Fibroblast of pulmonary artery (primary cell): ENCODE measurements at regions not wholly inside any gene's neighbourhood (a gene's known extent, or its start where the extent isn't known, plus 50 kb on each side); places are given as distances from the start of the nearest gene placed in this dataset.

Experiments
- DNase-seq: peaks from one replicate; pipeline ENCODE4 v3.0.0-alpha.2; 2010; ENCODE audit warnings: low read depth
- H3K4me3 ChIP-seq: replicated peaks from 2 replicates; pipeline ENCODE4 v1.5.1; 2011; ENCODE audit warnings: low read depth, mild to moderate bottlenecking, control low read depth, low read length, moderate library complexity
- TF ChIP-seq, protein P1 (sequence below): IDR thresholded peaks from 2 replicates; pipeline ENCODE4 v1.5.1; 2011; ENCODE audit warnings: mild to moderate bottlenecking, control low read depth, low read length, inconsistent platforms; ENCODE audit errors: missing control alignments

DNA sequence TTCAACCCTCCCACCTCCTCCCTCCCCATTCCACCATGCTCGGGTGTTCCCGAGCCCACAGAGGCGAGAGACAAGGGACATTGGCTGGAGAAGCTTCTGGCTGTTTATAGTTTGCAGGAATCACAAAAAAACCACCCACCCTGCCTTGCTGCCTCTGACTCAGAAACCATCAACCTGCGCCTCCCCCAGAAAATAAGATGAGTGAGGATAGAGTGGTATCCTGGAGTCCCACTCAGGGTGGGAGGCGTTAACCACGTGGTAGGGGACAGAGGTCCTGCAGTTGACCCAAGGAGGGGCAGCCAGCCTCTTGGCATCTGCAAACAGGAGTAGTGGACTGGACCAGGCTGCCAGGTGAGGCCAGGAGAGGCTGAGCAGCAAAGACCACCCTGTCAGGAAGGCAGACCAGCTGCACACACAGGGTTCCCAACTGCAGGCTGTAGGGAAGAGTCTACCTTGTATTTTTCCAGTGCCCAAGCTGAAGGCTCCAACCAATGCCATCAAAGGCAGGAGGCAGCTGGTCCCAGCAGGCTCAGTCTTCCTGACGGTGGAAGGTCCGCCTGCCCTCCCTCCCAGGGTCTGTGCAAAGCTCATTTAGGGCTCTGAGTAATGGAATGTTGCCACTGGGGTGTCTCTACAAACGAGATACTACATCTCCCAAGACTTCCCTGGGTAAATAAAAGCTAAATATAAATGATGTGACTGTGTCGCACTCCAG is 201.5 kb upstream of the TNRC6C start:
- no peak for DNase-seq
- TF ChIP-seq, protein P1, sequence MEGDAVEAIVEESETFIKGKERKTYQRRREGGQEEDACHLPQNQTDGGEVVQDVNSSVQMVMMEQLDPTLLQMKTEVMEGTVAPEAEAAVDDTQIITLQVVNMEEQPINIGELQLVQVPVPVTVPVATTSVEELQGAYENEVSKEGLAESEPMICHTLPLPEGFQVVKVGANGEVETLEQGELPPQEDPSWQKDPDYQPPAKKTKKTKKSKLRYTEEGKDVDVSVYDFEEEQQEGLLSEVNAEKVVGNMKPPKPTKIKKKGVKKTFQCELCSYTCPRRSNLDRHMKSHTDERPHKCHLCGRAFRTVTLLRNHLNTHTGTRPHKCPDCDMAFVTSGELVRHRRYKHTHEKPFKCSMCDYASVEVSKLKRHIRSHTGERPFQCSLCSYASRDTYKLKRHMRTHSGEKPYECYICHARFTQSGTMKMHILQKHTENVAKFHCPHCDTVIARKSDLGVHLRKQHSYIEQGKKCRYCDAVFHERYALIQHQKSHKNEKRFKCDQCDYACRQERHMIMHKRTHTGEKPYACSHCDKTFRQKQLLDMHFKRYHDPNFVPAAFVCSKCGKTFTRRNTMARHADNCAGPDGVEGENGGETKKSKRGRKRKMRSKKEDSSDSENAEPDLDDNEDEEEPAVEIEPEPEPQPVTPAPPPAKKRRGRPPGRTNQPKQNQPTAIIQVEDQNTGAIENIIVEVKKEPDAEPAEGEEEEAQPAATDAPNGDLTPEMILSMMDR = no peak
- no peak overlapping the region for H3K4me3 ChIP-seq

DNA sequence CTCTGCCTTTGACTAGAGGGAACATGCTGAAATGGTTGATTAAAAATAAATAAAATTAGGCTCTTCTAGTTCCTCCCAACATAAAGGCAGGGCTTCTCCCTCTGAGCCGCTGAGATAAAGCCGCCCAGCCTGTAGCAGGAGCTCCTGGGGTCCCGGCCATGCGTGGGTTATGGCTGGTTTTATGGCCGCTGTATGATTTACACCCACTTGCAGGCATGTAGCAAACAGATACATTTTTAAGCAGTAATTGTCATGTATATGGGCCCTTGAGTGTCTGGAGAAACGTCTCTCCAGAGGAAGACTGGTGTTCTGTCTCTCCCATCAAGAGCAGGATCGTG is 201.0 kb upstream of the TNRC6C start:
- no peak overlapping the region for H3K4me3 ChIP-seq
- TF ChIP-seq, protein P1 = no peak
- DNase-seq = no peak

DNA sequence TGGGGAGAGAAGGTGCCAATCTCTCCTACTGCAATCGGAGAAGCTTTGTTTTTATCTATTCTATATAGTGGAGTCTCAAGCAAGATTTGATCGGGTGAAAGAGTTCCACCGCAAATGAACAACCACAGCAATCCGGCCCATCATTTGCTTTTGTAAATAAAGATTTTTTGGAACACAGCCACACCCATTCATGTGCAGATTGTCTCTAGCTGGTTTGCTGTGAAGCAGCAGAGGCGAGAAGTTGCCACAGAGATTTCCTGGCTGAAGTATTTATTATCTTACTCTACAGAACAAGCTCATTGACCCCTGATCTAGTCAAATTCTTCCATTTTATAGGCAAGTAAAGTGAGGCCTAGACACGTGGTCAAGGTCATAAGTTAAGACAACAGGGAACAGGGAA is 195.5 kb upstream of the TNRC6C start:
- TF ChIP-seq, protein P1 = no peak
- H3K4me3 ChIP-seq = no peak overlapping the region
- no peak for DNase-seq

DNA sequence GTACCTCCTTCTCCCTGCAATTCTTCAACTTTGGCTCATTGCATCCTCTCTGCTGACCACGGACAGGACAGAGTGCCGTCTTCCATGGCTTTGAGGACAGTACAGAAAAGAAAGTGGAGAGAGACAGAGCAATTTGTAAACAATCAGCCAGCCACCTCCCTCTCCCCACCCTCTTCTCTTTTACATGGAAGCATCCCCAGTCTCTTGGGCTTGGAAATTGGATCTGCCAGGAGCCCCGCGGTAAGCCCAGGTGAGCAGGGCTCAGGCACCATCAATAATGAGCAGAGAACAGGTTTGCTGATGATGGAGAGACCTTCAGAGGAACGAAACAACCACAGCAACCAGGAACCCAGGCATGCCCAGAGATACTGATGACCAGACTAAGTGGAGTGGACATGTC is 194.9 kb upstream of the TNRC6C start:
- no peak for DNase-seq
- TF ChIP-seq, protein P1 = no peak
- no peak overlapping the region for H3K4me3 ChIP-seq

DNA sequence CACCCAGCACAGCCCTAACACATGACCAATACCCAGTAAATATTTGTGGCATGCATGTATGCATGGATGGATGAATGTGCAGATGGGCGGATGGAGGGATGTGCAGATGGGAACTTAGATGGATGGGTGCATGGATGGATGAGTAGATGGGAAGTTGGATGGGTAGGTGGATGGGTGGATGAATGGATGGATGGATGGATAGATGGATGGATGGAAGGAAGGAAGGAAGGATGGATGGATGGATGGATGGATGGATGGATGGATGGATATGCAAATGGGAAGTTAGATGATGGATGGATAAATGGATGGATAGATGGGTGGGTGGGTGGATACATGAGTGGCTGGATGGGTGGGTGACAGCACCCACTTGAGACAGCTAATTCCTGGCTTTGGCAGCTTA is 193.2 kb upstream of the TNRC6C start:
- no peak for DNase-seq
- H3K4me3 ChIP-seq = no peak overlapping the region
- TF ChIP-seq, protein P1 = no peak

DNA sequence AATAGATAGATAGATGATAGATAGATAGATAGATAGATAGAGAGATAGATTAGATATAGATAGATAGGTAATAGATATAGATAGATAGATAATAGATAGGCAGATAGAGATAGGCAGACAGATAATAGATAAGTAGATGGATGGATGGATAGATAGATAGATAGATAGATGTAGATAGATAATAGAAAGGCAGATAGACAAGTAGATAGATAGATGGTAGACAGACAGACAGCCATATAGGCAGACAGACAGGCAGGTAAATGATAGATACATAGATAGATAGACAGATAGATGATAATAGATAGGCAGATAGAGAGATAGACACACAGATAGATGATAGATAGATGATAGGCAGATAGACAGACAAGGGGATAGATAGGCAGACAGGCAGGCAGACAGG is 191.4 kb upstream of the TNRC6C start:
- TF ChIP-seq, protein P1 = no peak
- no peak overlapping the region for H3K4me3 ChIP-seq
- no peak for DNase-seq

DNA sequence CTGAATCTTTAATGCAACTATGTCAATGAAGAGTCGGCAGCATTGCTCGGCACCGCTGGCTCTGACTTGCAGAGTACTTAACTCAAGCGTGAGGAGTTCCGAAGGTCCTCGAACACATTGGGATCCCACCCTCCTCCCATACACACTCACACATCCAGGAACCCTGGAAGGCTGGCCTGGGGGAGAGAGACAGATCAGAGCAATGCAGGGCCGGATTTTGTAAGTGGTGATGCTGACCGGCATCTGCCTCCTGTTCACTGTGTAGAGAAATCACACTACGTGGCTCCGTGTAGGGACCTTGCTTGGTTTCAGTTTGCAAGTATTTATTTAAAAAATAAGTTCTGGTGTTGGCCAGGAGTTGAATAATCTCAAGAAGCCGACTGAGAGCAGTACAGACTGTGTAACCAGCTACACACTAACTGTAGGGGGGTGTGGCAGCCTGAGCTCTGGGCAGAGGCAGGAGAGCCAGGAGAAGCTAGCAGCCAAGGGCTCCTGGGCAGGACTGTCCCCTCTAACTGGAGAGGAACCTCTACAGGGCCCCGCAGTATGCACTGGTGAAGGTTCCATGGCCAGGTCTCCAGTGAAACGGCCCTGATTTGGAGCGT is 190.2 kb upstream of the TNRC6C start:
- H3K4me3 ChIP-seq = no peak overlapping the region
- TF ChIP-seq, protein P1 = no peak
- no peak for DNase-seq
